ENCODE measurements at regions not wholly inside any gene's neighbourhood (a gene's known extent, or its start where the extent isn't known, plus 50 kb on each side); places are given as distances from the start of the nearest gene placed in this dataset.
"Not testable (repeated sequence)": the region's sequence is repeated elsewhere in the genome, so short reads cannot be mapped to it uniquely, and the experiment has no call there.

- DNase-seq (ENCODE audit: low spot score) = no peak
- TF ChIP-seq, protein P1, sequence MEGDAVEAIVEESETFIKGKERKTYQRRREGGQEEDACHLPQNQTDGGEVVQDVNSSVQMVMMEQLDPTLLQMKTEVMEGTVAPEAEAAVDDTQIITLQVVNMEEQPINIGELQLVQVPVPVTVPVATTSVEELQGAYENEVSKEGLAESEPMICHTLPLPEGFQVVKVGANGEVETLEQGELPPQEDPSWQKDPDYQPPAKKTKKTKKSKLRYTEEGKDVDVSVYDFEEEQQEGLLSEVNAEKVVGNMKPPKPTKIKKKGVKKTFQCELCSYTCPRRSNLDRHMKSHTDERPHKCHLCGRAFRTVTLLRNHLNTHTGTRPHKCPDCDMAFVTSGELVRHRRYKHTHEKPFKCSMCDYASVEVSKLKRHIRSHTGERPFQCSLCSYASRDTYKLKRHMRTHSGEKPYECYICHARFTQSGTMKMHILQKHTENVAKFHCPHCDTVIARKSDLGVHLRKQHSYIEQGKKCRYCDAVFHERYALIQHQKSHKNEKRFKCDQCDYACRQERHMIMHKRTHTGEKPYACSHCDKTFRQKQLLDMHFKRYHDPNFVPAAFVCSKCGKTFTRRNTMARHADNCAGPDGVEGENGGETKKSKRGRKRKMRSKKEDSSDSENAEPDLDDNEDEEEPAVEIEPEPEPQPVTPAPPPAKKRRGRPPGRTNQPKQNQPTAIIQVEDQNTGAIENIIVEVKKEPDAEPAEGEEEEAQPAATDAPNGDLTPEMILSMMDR (IDR thresholded peaks at IDR 0.05; ENCODE audit: borderline replicate concordance, control extremely low read depth, extremely low read depth, insufficient read depth, missing control alignments) = no peak
- in situ Hi-C loops (cut with MboI; ENCODE audit: low sequenced_read_pairs, unreplicated experiment) = no loop called here
These were observed 661.6 kb downstream of the SI start for GRCh38 chr3:164416491-164417222.

DNA sequence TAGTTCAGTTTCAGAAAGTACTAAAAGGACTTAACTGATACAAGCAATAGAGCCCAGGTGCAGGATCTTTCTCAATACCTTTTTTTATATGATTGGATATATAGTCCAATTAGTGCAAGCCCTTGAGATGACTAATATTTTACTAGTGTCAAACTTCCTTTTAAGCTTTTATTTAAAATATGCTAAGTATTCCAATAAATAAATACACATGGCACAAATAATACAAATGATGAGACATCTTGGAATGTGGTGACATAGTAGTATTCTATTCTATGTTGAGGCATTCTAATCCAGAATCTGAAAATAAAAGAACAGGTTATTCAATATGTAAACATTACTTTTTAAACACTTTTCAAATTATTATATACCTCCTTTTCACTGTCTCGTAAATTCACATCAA is 670.0 kb downstream of the SI start:
- in situ Hi-C loops (cut with MboI; ENCODE audit: low sequenced_read_pairs, unreplicated experiment) = no loop called here
- DNase-seq (ENCODE audit: low spot score) = no peak
- TF ChIP-seq, protein P1 (IDR thresholded peaks at IDR 0.05; ENCODE audit: borderline replicate concordance, control extremely low read depth, extremely low read depth, insufficient read depth, missing control alignments) = no peak

DNA sequence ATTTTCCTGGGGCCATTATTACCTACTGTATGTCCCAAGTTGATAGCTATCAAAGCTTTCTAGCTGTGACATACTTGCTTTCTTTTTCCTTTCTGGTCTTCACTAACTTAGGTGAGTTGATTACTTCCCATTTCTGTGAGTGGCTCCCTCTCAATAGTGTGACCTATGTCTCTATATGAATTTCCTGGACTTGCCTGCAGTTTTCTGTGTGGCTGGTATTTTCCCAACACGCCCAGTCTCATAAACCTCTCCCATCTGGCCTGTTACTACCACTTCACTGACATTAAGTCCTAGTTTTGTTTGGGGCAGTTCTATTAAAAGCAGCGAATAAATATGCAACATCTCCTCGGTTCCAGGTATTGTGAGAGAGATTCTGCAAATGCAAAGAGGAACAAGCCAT is 671.2 kb downstream of the SI start:
- TF ChIP-seq, protein P1 (IDR thresholded peaks at IDR 0.05; ENCODE audit: borderline replicate concordance, control extremely low read depth, extremely low read depth, insufficient read depth, missing control alignments) = no peak
- in situ Hi-C loops (cut with MboI; ENCODE audit: low sequenced_read_pairs, unreplicated experiment) = no loop called here
- no peak for DNase-seq (ENCODE audit: low spot score)

- no peak for DNase-seq (ENCODE audit: low spot score)
- TF ChIP-seq, protein P1 (IDR thresholded peaks at IDR 0.05; ENCODE audit: borderline replicate concordance, control extremely low read depth, extremely low read depth, insufficient read depth, missing control alignments) = no peak
- in situ Hi-C loops (cut with MboI; ENCODE audit: low sequenced_read_pairs, unreplicated experiment) = no loop called here
These were observed 672.0 kb downstream of the SI start for GRCh38 chr3:164406281-164406680.

- no peak for DNase-seq (ENCODE audit: low spot score)
- in situ Hi-C loops (cut with MboI; ENCODE audit: low sequenced_read_pairs, unreplicated experiment) = no loop called here
- TF ChIP-seq, protein P1 (IDR thresholded peaks at IDR 0.05; ENCODE audit: borderline replicate concordance, control extremely low read depth, extremely low read depth, insufficient read depth, missing control alignments) = no peak
These were observed 676.4 kb downstream of the SI start for GRCh38 chr3:164401923-164402322.

DNA sequence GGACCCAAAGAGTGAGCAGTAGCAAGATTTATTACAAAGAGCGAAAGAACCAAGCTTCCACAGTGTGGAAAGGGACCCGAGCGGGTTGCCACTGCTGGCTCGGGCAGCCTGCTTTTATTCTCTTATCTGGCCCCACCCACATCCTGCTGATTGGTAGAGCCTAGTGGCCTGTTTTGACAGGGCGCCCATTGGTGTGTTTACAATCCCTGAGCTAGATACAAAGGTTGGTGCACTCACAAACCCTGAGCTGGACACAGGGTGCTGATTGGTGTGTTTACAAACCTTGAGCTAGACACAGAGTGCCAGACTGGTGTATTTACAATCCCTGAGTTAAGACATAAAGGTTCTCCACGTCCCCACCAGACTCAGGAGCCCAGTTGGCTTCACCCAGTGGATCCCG is 676.9 kb downstream of the SI start:
- DNase-seq (ENCODE audit: low spot score); in situ Hi-C loops (cut with MboI; ENCODE audit: low sequenced_read_pairs, unreplicated experiment): not testable (repeated sequence)

- no peak for DNase-seq (ENCODE audit: low spot score)
- TF ChIP-seq, protein P1 (IDR thresholded peaks at IDR 0.05; ENCODE audit: borderline replicate concordance, control extremely low read depth, extremely low read depth, insufficient read depth, missing control alignments) = no peak
- in situ Hi-C loops (cut with MboI; ENCODE audit: low sequenced_read_pairs, unreplicated experiment) = no loop called here
These were observed 680.8 kb downstream of the SI start for GRCh38 chr3:164397462-164397861.
